ENCODE measurements at regions not wholly inside any gene's neighbourhood (a gene's known extent, or its start where the extent isn't known, plus 50 kb on each side); places are given as distances from the start of the nearest gene placed in this dataset.

DNA sequence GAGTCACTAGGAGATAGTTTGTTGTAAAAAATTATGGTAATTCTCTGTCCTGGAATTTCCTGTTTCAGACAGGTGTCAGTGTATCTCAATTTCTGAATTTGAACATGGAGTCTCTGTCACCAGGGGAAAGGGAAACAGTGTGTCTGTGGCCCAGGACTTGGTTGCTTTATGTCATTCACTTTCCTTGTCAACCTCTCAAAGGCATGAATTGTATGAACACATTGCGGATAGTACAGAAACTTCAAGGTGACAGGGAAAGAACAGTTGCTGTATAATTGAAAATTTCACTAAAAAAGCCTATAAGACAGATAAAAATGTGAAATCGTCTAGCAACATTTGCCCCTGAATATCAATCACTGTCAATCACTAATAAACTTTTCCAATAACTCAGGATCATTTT, 175.0 kb upstream of the DPH6 start (continued):
- TF ChIP-seq ZBTB1 (tag by site-specific recombination; IDR thresholded peaks at IDR 0.05) (no peak), ZNF610 (tag by site-specific recombination; IDR thresholded peaks at IDR 0.05; ENCODE audit: borderline replicate concordance) (no peak), ZNF132 (tag by site-specific recombination; IDR thresholded peaks at IDR 0.05; ENCODE audit: borderline replicate concordance) (no peak)
- TF ChIP-seq, protein P1, sequence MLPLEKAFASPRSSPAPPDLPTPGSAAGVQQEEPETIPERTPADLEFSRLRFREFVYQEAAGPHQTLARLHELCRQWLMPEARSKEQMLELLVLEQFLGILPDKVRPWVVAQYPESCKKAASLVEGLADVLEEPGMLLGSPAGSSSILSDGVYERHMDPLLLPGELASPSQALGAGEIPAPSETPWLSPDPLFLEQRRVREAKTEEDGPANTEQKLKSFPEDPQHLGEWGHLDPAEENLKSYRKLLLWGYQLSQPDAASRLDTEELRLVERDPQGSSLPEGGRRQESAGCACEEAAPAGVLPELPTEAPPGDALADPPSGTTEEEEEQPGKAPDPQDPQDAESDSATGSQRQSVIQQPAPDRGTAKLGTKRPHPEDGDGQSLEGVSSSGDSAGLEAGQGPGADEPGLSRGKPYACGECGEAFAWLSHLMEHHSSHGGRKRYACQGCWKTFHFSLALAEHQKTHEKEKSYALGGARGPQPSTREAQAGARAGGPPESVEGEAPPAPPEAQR (tag by site-specific recombination; IDR thresholded peaks at IDR 0.05) = no peak

DNA sequence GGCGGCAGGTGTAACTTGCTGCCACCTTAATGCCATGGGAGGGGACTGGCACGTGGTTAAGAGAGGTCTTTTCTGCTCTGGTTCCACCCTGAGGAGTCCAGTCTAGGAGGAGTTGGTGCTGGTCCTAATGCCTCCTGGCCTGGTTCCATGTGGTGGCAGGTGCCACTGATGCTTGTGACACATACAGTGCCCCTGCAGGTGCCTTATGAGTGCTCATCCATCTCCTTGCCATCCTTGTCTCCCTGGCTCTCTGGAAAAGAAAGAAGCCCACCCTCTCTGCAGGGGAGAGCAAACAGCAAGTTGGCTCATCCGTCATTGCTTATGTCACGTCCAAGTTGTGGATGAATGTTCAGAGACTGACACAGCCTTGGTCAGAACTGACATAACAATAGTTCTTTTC, 175.8 kb upstream of the DPH6 start:
- Histone ChIP-seq H3K9me3 (ENCODE audit: control insufficient read depth, insufficient read depth, low read depth, low read length) (no peaks in the 10 kb centered on the region), H3K4me3 (ENCODE audit: low read depth, low read length) (no peak overlapping the region), H3K27ac (ENCODE audit: extremely low read depth, low read depth, low read length) (no peak overlapping the region), H3K36me3 (ENCODE audit: control insufficient read depth in 2 of 2, insufficient read depth in 1 of 2, low read length in 2 of 2) (no peaks in the 10 kb centered on the region), H3K4me1 (ENCODE audit: control insufficient read depth, insufficient read depth, low read length) (no peaks in the 10 kb centered on the region)
- POLR2A ChIA-PET = no interaction called here
- CTCF ChIA-PET = no interaction called here
- TF ChIP-seq ZFHX2 (tag by site-specific recombination; conservative IDR thresholded peaks at IDR 0.05) (no peak), ZNF776 (tag by site-specific recombination; IDR thresholded peaks at IDR 0.05; ENCODE audit: borderline replicate concordance) (no peak), ZNF571 (tag by site-specific recombination; IDR thresholded peaks at IDR 0.05) (no peak), ZNF707 (tag by site-specific recombination; IDR thresholded peaks at IDR 0.05) (no peak), ZNF433 (tag by site-specific recombination; IDR thresholded peaks at IDR 0.05; ENCODE audit: low read depth) (no peak), ZNF354C (tag by site-specific recombination; IDR thresholded peaks at IDR 0.05; ENCODE audit: borderline replicate concordance, low read depth) (no peak), TCF7L2 (IDR thresholded peaks at IDR 0.05; ENCODE audit: borderline replicate concordance, low read depth, low read length) (no peak), GLIS1 (tag by site-specific recombination; IDR thresholded peaks at IDR 0.05) (no peak), SCRT1 (tag by site-specific recombination; IDR thresholded peaks at IDR 0.05; ENCODE audit: borderline replicate concordance) (no peak), ZNF660 (tag by site-specific recombination; IDR thresholded peaks at IDR 0.05) (no peak), ZEB2 (tag by site-specific recombination; IDR thresholded peaks at IDR 0.05) (no peak)
- TF ChIP-seq, protein P2, sequence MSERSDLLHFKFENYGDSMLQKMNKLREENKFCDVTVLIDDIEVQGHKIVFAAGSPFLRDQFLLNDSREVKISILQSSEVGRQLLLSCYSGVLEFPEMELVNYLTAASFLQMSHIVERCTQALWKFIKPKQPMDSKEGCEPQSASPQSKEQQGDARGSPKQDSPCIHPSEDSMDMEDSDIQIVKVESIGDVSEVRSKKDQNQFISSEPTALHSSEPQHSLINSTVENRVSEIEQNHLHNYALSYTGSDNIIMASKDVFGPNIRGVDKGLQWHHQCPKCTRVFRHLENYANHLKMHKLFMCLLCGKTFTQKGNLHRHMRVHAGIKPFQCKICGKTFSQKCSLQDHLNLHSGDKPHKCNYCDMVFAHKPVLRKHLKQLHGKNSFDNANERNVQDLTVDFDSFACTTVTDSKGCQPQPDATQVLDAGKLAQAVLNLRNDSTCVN (tag by site-specific recombination; optimal IDR thresholded peaks at IDR 0.05) = no peak
- TF ChIP-seq, protein P3, sequence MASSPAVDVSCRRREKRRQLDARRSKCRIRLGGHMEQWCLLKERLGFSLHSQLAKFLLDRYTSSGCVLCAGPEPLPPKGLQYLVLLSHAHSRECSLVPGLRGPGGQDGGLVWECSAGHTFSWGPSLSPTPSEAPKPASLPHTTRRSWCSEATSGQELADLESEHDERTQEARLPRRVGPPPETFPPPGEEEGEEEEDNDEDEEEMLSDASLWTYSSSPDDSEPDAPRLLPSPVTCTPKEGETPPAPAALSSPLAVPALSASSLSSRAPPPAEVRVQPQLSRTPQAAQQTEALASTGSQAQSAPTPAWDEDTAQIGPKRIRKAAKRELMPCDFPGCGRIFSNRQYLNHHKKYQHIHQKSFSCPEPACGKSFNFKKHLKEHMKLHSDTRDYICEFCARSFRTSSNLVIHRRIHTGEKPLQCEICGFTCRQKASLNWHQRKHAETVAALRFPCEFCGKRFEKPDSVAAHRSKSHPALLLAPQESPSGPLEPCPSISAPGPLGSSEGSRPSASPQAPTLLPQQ (tag by site-specific recombination; IDR thresholded peaks at IDR 0.05) = no peak
- TF ChIP-seq, protein P1 (tag by site-specific recombination; IDR thresholded peaks at IDR 0.05) = no peak
- TF ChIP-seq, protein P4, sequence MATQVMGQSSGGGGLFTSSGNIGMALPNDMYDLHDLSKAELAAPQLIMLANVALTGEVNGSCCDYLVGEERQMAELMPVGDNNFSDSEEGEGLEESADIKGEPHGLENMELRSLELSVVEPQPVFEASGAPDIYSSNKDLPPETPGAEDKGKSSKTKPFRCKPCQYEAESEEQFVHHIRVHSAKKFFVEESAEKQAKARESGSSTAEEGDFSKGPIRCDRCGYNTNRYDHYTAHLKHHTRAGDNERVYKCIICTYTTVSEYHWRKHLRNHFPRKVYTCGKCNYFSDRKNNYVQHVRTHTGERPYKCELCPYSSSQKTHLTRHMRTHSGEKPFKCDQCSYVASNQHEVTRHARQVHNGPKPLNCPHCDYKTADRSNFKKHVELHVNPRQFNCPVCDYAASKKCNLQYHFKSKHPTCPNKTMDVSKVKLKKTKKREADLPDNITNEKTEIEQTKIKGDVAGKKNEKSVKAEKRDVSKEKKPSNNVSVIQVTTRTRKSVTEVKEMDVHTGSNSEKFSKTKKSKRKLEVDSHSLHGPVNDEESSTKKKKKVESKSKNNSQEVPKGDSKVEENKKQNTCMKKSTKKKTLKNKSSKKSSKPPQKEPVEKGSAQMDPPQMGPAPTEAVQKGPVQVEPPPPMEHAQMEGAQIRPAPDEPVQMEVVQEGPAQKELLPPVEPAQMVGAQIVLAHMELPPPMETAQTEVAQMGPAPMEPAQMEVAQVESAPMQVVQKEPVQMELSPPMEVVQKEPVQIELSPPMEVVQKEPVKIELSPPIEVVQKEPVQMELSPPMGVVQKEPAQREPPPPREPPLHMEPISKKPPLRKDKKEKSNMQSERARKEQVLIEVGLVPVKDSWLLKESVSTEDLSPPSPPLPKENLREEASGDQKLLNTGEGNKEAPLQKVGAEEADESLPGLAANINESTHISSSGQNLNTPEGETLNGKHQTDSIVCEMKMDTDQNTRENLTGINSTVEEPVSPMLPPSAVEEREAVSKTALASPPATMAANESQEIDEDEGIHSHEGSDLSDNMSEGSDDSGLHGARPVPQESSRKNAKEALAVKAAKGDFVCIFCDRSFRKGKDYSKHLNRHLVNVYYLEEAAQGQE (tag by site-specific recombination; IDR thresholded peaks at IDR 0.05) = no peak
- TF ChIP-seq, protein P5, sequence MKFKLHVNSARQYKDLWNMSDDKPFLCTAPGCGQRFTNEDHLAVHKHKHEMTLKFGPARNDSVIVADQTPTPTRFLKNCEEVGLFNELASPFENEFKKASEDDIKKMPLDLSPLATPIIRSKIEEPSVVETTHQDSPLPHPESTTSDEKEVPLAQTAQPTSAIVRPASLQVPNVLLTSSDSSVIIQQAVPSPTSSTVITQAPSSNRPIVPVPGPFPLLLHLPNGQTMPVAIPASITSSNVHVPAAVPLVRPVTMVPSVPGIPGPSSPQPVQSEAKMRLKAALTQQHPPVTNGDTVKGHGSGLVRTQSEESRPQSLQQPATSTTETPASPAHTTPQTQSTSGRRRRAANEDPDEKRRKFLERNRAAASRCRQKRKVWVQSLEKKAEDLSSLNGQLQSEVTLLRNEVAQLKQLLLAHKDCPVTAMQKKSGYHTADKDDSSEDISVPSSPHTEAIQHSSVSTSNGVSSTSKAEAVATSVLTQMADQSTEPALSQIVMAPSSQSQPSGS (tag by site-specific recombination; IDR thresholded peaks at IDR 0.05; ENCODE audit: low read depth) = no peak
- TF ChIP-seq, protein P6, sequence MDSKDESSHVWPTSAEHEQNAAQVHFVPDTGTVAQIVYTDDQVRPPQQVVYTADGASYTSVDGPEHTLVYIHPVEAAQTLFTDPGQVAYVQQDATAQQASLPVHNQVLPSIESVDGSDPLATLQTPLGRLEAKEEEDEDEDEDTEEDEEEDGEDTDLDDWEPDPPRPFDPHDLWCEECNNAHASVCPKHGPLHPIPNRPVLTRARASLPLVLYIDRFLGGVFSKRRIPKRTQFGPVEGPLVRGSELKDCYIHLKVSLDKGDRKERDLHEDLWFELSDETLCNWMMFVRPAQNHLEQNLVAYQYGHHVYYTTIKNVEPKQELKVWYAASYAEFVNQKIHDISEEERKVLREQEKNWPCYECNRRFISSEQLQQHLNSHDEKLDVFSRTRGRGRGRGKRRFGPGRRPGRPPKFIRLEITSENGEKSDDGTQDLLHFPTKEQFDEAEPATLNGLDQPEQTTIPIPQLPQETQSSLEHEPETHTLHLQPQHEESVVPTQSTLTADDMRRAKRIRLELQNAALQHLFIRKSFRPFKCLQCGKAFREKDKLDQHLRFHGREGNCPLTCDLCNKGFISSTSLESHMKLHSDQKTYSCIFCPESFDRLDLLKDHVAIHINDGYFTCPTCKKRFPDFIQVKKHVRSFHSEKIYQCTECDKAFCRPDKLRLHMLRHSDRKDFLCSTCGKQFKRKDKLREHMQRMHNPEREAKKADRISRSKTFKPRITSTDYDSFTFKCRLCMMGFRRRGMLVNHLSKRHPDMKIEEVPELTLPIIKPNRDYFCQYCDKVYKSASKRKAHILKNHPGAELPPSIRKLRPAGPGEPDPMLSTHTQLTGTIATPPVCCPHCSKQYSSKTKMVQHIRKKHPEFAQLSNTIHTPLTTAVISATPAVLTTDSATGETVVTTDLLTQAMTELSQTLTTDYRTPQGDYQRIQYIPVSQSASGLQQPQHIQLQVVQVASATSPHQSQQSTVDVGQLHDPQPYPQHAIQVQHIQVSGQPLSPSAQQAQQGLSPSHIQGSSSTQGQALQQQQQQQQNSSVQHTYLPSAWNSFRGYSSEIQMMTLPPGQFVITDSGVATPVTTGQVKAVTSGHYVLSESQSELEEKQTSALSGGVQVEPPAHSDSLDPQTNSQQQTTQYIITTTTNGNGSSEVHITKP (tag by site-specific recombination; IDR thresholded peaks at IDR 0.05) = no peak

All from HEK293 (cell line).